Thyroid gland (tissue), 4 donors: ENCODE measurements at regions not wholly inside any gene's neighbourhood (a gene's known extent, or its start where the extent isn't known, plus 50 kb on each side); places are given as distances from the start of the nearest gene placed in this dataset.

ENCODE experiments used
- POLR2A ChIP-seq, 2 donors: fragments of 450-650 bp; IDR thresholded peaks; one replicate each; pipeline ENCODE4 v1.6.1; 2017; ENCODE audit warnings: antibody characterized with exemption in 2 of 2, mild to moderate bottlenecking in 2 of 2, moderate library complexity in 1 of 2
- TF ChIP-seq, protein P1 (sequence below), 6 experiments: fragments of 200-600 bp in 3 of 6; fragments of 450-650 bp in 3 of 6; sonication (generic) in 3 of 6; IDR thresholded peaks; one replicate each; pipeline ENCODE4 v1.5.1; 2016 to 2019; ENCODE audit warnings: antibody characterized with exemption in 6 of 6, mild to moderate bottlenecking in 2 of 6, inconsistent platforms in 1 of 6, moderate library complexity in 1 of 6

DNA sequence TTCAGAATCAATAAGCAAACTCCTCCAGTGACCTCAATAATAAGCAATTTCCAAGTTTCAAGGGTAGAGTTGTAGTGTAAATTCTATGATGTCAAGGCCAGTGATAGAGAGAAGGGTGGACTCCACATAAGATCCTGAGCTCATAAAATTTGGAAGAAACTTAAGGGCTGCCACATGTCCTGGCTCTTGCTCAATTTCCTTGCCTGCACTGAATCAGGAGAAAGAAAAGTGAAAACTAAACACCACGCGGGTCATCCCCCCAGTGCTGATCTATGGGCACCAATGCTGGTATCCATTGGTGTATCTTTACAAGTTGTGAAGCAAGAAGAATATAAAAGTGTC, 392.0 kb upstream of the INTU start:
- TF ChIP-seq, protein P1, sequence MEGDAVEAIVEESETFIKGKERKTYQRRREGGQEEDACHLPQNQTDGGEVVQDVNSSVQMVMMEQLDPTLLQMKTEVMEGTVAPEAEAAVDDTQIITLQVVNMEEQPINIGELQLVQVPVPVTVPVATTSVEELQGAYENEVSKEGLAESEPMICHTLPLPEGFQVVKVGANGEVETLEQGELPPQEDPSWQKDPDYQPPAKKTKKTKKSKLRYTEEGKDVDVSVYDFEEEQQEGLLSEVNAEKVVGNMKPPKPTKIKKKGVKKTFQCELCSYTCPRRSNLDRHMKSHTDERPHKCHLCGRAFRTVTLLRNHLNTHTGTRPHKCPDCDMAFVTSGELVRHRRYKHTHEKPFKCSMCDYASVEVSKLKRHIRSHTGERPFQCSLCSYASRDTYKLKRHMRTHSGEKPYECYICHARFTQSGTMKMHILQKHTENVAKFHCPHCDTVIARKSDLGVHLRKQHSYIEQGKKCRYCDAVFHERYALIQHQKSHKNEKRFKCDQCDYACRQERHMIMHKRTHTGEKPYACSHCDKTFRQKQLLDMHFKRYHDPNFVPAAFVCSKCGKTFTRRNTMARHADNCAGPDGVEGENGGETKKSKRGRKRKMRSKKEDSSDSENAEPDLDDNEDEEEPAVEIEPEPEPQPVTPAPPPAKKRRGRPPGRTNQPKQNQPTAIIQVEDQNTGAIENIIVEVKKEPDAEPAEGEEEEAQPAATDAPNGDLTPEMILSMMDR (IDR thresholded peaks at IDR 0.05), result no peak
- TF ChIP-seq POLR2A (IDR thresholded peaks at IDR 0.05), result no peak
